WERI-Rb-1 (cell line): ENCODE measurements at regions not wholly inside any gene's neighbourhood (a gene's known extent, or its start where the extent isn't known, plus 50 kb on each side); places are given as distances from the start of the nearest gene placed in this dataset.

Experiments
- DNase-seq: peaks from one replicate; pipeline ENCODE4 v3.0.0-alpha.2; 2020
- H3K27ac ChIP-seq: fragments of 250-450 bp; sonication (Bioruptor Pico); 2 replicates; pipeline ENCODE4 v1.5.1; 2020; ENCODE audit warnings: mild to moderate bottlenecking, moderate library complexity
- H3K27me3 ChIP-seq: fragments of 250-450 bp; sonication (Bioruptor Pico); 2 replicates; pipeline ENCODE4 v1.5.1; 2021; ENCODE audit warnings: mild to moderate bottlenecking, low read depth, moderate library complexity; ENCODE audit not compliant: insufficient read depth, severe bottlenecking
- H3K36me3 ChIP-seq: fragments of 250-450 bp; sonication (Bioruptor Pico); 2 replicates; pipeline ENCODE4 v1.5.1; 2020; ENCODE audit warnings: mild to moderate bottlenecking, moderate library complexity
- H3K4me3 ChIP-seq: 2 replicates; pipeline ENCODE4 v1.5.1; 2011; ENCODE audit warnings: low read depth, mild to moderate bottlenecking, control low read depth, low read length
- H3K9me3 ChIP-seq: fragments of 250-450 bp; sonication (Bioruptor Pico); 2 replicates; pipeline ENCODE4 v1.5.1; 2021; ENCODE audit warnings: mild to moderate bottlenecking, moderate library complexity; ENCODE audit not compliant: severe bottlenecking
- TF ChIP-seq, protein P1 (sequence below): IDR thresholded peaks from 2 replicates; pipeline ENCODE4 v1.5.1; 2011; ENCODE audit warnings: low read depth, mild to moderate bottlenecking, control low read depth, inconsistent platforms, low read length

DNA sequence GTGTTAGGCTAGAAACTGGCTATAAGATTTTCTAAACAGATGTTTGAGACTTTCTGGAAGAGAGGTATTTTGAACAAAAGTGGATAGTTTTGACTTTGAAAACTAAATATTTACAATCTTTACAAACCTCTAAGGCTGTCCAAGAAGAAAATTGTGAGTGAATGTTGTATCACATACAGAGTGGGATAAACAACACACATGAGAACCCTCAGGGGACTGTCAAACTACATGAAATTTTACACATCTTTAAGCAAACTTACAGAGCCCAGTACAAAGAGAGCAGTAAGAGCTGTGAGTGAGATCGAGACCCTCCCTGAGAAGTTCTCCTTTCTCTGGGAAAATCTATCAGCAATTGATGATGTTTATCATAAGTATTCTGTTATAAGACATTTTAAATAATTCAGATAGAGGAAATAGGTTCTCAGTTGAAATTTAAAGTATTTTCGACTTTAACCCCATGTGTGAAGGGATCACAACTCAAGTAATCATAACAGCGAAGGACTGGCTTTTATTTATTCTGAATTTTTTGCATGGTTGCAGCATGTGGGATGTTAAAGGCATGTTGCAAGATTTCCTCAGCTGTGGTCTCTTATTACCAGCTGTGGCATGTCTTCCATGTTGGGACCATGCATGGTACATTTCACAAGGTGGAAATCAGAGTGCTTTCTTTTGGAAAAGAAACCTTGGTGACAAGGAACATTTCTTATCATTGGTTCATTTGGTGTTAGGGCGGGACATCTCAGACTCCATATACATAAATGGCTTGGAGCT, 264.0 kb upstream of the PRICKLE1 start:
- H3K27ac ChIP-seq, result no peak overlapping the region
- H3K27me3 ChIP-seq, result no peaks in the 10 kb centered on the region
- no peaks in the 10 kb centered on the region for H3K36me3 ChIP-seq
- TF ChIP-seq, protein P1, sequence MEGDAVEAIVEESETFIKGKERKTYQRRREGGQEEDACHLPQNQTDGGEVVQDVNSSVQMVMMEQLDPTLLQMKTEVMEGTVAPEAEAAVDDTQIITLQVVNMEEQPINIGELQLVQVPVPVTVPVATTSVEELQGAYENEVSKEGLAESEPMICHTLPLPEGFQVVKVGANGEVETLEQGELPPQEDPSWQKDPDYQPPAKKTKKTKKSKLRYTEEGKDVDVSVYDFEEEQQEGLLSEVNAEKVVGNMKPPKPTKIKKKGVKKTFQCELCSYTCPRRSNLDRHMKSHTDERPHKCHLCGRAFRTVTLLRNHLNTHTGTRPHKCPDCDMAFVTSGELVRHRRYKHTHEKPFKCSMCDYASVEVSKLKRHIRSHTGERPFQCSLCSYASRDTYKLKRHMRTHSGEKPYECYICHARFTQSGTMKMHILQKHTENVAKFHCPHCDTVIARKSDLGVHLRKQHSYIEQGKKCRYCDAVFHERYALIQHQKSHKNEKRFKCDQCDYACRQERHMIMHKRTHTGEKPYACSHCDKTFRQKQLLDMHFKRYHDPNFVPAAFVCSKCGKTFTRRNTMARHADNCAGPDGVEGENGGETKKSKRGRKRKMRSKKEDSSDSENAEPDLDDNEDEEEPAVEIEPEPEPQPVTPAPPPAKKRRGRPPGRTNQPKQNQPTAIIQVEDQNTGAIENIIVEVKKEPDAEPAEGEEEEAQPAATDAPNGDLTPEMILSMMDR, result no peak
- no peak for DNase-seq
- H3K4me3 ChIP-seq, result no peak overlapping the region
- no peaks in the 10 kb centered on the region for H3K9me3 ChIP-seq

DNA sequence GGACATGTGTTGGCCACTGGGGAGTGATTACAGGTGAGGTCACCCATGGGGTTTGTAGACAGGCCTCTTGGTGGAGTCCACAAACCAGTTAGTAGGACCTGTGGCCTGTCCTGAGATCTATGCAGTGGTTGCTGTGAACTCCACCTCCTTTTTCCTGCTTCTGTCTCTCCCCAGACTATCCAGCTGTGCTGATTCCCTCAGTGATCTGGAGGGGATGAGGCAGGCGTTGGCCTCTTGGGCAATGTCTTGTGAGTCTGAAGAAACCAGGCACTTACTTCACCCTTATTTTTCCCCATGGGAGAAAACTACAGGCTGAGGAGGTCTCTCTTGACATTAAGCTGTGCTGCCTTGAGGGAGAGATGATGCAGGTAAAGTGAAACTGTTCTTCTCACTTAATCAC, 257.2 kb upstream of the PRICKLE1 start:
- H3K27ac ChIP-seq, result no peak overlapping the region
- H3K4me3 ChIP-seq, result no peak overlapping the region
- H3K27me3 ChIP-seq, result no peaks in the 10 kb centered on the region
- no peaks in the 10 kb centered on the region for H3K36me3 ChIP-seq
- DNase-seq, result no peak
- no peaks in the 10 kb centered on the region for H3K9me3 ChIP-seq
- TF ChIP-seq, protein P1, result no peak

DNA sequence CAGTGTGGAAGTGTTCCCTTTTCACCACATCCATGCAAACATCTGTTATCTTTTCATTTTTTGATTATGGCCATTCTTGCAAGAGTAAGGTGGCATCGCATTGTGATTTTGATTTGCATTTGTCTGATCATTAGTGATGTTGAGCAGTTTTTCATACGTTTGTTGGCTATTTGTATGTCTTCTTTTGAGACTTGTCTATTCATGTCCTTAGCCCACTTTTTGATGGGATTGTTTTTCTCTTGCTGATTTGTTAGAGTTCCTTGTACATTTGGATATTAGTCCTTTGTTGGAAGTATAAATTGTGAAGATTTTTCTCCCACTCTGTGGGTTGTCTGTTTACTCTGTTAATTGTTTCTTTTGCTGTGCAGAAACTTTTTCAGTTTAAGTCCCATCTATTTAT, 244.5 kb upstream of the PRICKLE1 start:
- Histone ChIP-seq H3K27ac (no peak overlapping the region), H3K27me3 (no peaks in the 10 kb centered on the region), H3K9me3 (no peaks in the 10 kb centered on the region), H3K36me3 (no peaks in the 10 kb centered on the region), H3K4me3 (no peak overlapping the region)
- no peak for DNase-seq
- TF ChIP-seq, protein P1, result no peak

DNA sequence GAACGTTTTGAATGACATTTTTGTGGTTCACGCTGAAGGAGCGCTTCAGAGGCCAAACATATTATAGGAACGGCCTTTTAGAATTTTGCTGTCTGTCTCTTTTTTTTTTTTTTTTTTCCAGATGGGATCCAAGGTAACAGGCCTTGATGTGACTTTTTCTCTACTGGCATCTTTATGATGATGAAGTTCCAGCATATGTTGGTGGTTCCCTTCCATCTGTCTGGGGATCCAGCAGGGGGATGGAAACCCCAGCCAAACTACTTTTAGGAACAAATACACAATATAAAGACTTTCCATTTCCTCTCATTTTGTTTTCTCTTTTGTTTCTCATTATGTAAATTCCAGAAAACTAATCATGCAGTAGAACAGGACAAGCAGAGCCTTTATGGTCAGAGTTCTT, 239.3 kb upstream of the PRICKLE1 start:
- Histone ChIP-seq H3K27me3 (no peaks in the 10 kb centered on the region), H3K27ac (no peak overlapping the region), H3K4me3 (no peak overlapping the region), H3K9me3 (no peaks in the 10 kb centered on the region), H3K36me3 (no peaks in the 10 kb centered on the region)
- TF ChIP-seq, protein P1, result no peak
- DNase-seq, result no peak

DNA sequence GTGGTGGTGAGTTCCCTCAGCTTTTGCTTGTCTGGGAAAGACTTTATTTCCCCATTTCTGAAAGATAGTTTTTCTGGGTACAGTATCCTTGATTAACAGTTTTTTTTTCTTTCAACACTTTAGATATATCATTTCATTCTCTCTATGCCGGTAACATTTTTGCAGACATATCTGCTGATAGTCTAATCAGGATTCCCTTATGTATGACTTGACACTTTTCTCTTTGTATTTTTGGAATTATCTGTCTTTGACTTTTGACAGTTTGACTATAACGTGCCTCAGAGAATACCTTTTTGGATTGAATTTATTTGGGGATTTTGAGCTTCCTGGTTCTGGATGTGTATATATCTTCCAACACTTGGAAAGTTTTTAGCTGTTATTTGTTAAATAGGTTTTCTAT, 234.8 kb upstream of the PRICKLE1 start:
- Histone ChIP-seq H3K27ac (no peak overlapping the region), H3K36me3 (no peaks in the 10 kb centered on the region), H3K9me3 (no peaks in the 10 kb centered on the region), H3K27me3 (no peaks in the 10 kb centered on the region), H3K4me3 (no peak overlapping the region)
- TF ChIP-seq, protein P1, result no peak
- DNase-seq, result no peak

DNA sequence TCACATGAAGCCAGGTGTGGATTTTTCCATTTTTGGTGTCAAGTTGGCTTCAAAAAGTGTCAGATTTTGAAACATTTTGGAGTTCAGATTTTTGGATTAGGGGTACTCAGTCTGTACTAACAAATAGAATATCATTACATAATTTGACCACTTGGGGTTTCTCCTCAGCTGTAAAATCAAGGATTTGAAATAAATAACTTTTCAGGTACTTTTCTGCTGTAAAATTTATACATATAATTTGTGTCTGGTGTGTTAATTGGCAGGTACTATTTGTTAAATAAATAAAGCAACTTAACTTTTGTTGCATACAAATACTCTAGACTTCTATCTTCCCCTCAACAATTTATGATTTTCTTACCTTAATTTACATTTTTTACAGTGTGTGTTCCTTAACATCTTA, 234.1 kb upstream of the PRICKLE1 start:
- Histone ChIP-seq H3K9me3 (no peaks in the 10 kb centered on the region), H3K27ac (no peak overlapping the region), H3K4me3 (no peak overlapping the region), H3K27me3 (no peaks in the 10 kb centered on the region), H3K36me3 (no peaks in the 10 kb centered on the region)
- TF ChIP-seq, protein P1, result no peak
- no peak for DNase-seq
